ENCODE measurements at regions not wholly inside any gene's neighbourhood (a gene's known extent, or its start where the extent isn't known, plus 50 kb on each side); places are given as distances from the start of the nearest gene placed in this dataset.
"Not testable (repeated sequence)": the region's sequence is repeated elsewhere in the genome, so short reads cannot be mapped to it uniquely, and the experiment has no call there.

GRCh38 chrX:66698273-66699204 is 59.7 kb upstream of the EDA2R start:
- ATAC-seq (ENCODE audit: low read depth): no peak

GRCh38 chrX:66692512-66692911 is 53.6 kb upstream of the EDA2R start:
- H3K27me3 Mint-ChIP-seq; H3K4me1 Mint-ChIP-seq; H3K36me3 Mint-ChIP-seq (ENCODE audit: low read depth); H3K9me3 Mint-ChIP-seq; POLR2A ChIA-PET; H3K4me3 Mint-ChIP-seq; CTCF ChIA-PET; ATAC-seq (ENCODE audit: low read depth); intact Hi-C loops (cut with micrococcal nuclease); DNase-seq; H3K27ac Mint-ChIP-seq: not testable (repeated sequence)

More at GRCh38 chrX:66698273-66699204, 59.7 kb upstream of the EDA2R start:
- Mint-ChIP-seq H3K27me3 (no peaks in the 10 kb centered on the region), H3K36me3 (ENCODE audit: low read depth) (no peaks in the 10 kb centered on the region), H3K27ac (no peak overlapping the region), H3K9me3 (peaks cover 1% of the 10 kb centered on the region), H3K4me3 (no peak overlapping the region), H3K4me1 (no peaks in the 10 kb centered on the region)
- no peak for TF ChIP-seq CTCF (IDR thresholded peaks at IDR 0.05)
- intact Hi-C loops (cut with micrococcal nuclease): no loop called here
- POLR2A ChIA-PET: no interaction called here
- CTCF ChIA-PET: no interaction called here
- DNase-seq: no peak
